Cardiac fibroblast (primary cell): ENCODE measurements at regions not wholly inside any gene's neighbourhood (a gene's known extent, or its start where the extent isn't known, plus 50 kb on each side); places are given as distances from the start of the nearest gene placed in this dataset.

Experiments
- DNase-seq, 2 donors: peaks; one replicate each; pipeline versions ENCODE4 v3.0.0 to v3.0.0-alpha.2; 2010; ENCODE audit warnings: low read depth in 2 of 2
- H3K4me3 ChIP-seq, 2 donors: replicated peaks in 1 of 2; 1 replicate in 1 of 2; 2 replicates in 1 of 2; pipeline ENCODE4 v1.5.1; 2011; ENCODE audit warnings: low read depth in 2 of 2, low read length in 2 of 2, mild to moderate bottlenecking in 2 of 2, moderate library complexity in 1 of 2
- CTCF ChIP-seq: IDR thresholded peaks from one replicate; pipeline ENCODE4 v1.5.1; 2011; ENCODE audit warnings: low read depth, mild to moderate bottlenecking, low read length, inconsistent platforms

- no peak overlapping the region for H3K4me3 ChIP-seq
- DNase-seq, result no peak
- no peak for TF ChIP-seq CTCF
Observed at GRCh38 chr15:61327019-61327631, 98.0 kb upstream of the RORA start.

- no peak overlapping the region for H3K4me3 ChIP-seq
- no peak for TF ChIP-seq CTCF
- no peak for DNase-seq
Observed at GRCh38 chr15:61319892-61320291, 90.8 kb upstream of the RORA start.

GRCh38 chr15:61318802-61319525, 89.9 kb upstream of the RORA start:
- DNase-seq, result no peak
- TF ChIP-seq CTCF, result no peak
- H3K4me3 ChIP-seq, result no peak overlapping the region

GRCh38 chr15:61318301-61318700, 89.2 kb upstream of the RORA start:
- no peak for DNase-seq
- no peak for TF ChIP-seq CTCF
- H3K4me3 ChIP-seq, result no peak overlapping the region

GRCh38 chr15:61315471-61315870, 86.4 kb upstream of the RORA start:
- no peak for TF ChIP-seq CTCF
- no peak overlapping the region for H3K4me3 ChIP-seq
- no peak for DNase-seq

GRCh38 chr15:61314427-61314826, 85.3 kb upstream of the RORA start:
- no peak for TF ChIP-seq CTCF

More at GRCh38 chr15:61314427-61314826, 85.3 kb upstream of the RORA start:
- no peak overlapping the region for H3K4me3 ChIP-seq
- DNase-seq, result no peak
